Chondrocyte (in vitro differentiated cells): ENCODE measurements at regions not wholly inside any gene's neighbourhood (a gene's known extent, or its start where the extent isn't known, plus 50 kb on each side); places are given as distances from the start of the nearest gene placed in this dataset.
A peak's percentile ranks its signal among the peaks of the same experiment; 100 is the strongest.

Experiments used
- DNase-seq: peaks from one replicate; pipeline ENCODE4 v3.0.0; 2021; ENCODE audit warnings: mixed read lengths, low spot score
- H3K27ac Mint-ChIP-seq: one replicate; pipeline ENCODE4 v1.8.0; 2021; ENCODE audit warnings: mild to moderate bottlenecking, moderate library complexity, mixed read lengths; ENCODE audit not compliant: unreplicated experiment
- H3K27me3 Mint-ChIP-seq: 2 replicates; pipeline ENCODE4 v1.8.0; 2021; ENCODE audit warnings: low read depth, mixed read lengths
- H3K36me3 Mint-ChIP-seq: 2 replicates; pipeline ENCODE4 v1.8.0; 2021; ENCODE audit warnings: low read depth, mixed read lengths
- H3K4me1 Mint-ChIP-seq: 2 replicates; pipeline ENCODE4 v1.8.0; 2021; ENCODE audit warnings: low read depth, mild to moderate bottlenecking, mixed read lengths
- H3K4me3 Mint-ChIP-seq: one replicate; pipeline ENCODE4 v1.8.0; 2021; ENCODE audit warnings: mild to moderate bottlenecking, moderate library complexity, mixed read lengths; ENCODE audit not compliant: unreplicated experiment
- H3K9me3 Mint-ChIP-seq: 2 replicates; pipeline ENCODE4 v1.8.0; 2021; ENCODE audit warnings: low read depth, mixed read lengths
- CTCF ChIP-seq: fragments of 200-600 bp; sonication (generic); IDR thresholded peaks from 2 replicates; pipeline ENCODE4 v1.5.0; 2021; ENCODE audit warnings: antibody characterized with exemption, mild to moderate bottlenecking, moderate library complexity

GRCh38 chr20:63114006-63114692, 101.8 kb downstream of the YTHDF1 start:
- DNase-seq = peak; percentile 53
- Mint-ChIP-seq H3K9me3 (peaks cover 13% of the 10 kb centered on the region), H3K36me3 (peaks cover 4% of the 10 kb centered on the region), H3K4me3 (no peak overlapping the region), H3K27me3 (peaks cover 32% of the 10 kb centered on the region), H3K27ac (no peak overlapping the region), H3K4me1 (no peaks in the 10 kb centered on the region)
- no peak for TF ChIP-seq CTCF

- Mint-ChIP-seq H3K9me3 (peaks cover 17% of the 10 kb centered on the region), H3K36me3 (peaks cover 4% of the 10 kb centered on the region), H3K27ac (no peak overlapping the region), H3K4me3 (no peak overlapping the region), H3K27me3 (peaks cover 20% of the 10 kb centered on the region), H3K4me1 (no peaks in the 10 kb centered on the region)
- DNase-seq = peak; percentile 52
- no peak for TF ChIP-seq CTCF
Observed at GRCh38 chr20:63112491-63113219, 103.3 kb downstream of the YTHDF1 start.

GRCh38 chr20:63108247-63108646, 101.5 kb upstream of the BHLHE23 start:
- TF ChIP-seq CTCF = no peak
- peaks cover 5% of the 10 kb centered on the region for H3K4me1 Mint-ChIP-seq
- peaks cover 4% of the 10 kb centered on the region for H3K36me3 Mint-ChIP-seq
- H3K27me3 Mint-ChIP-seq = peaks cover 2% of the 10 kb centered on the region
- no peak overlapping the region for H3K27ac Mint-ChIP-seq
- H3K9me3 Mint-ChIP-seq = peaks cover 17% of the 10 kb centered on the region
- H3K4me3 Mint-ChIP-seq = no peak overlapping the region
- DNase-seq = peak; percentile 40

GRCh38 chr20:63107449-63108200, 100.9 kb upstream of the BHLHE23 start:
- peak; percentile 60 for DNase-seq
- H3K4me1 Mint-ChIP-seq = peaks cover 8% of the 10 kb centered on the region
- no peak overlapping the region for H3K4me3 Mint-ChIP-seq
- H3K36me3 Mint-ChIP-seq = peaks cover 4% of the 10 kb centered on the region
- peaks cover 2% of the 10 kb centered on the region for H3K27me3 Mint-ChIP-seq
- H3K9me3 Mint-ChIP-seq = peaks cover 17% of the 10 kb centered on the region
- H3K27ac Mint-ChIP-seq = no peak overlapping the region
- no peak for TF ChIP-seq CTCF

- TF ChIP-seq CTCF = no peak
- Mint-ChIP-seq H3K4me1 (peaks cover 9% of the 10 kb centered on the region), H3K27ac (no peak overlapping the region), H3K27me3 (peaks cover 2% of the 10 kb centered on the region), H3K4me3 (no peak overlapping the region), H3K36me3 (peaks cover 4% of the 10 kb centered on the region), H3K9me3 (peaks cover 14% of the 10 kb centered on the region)
- peak; percentile 61 for DNase-seq
Observed at GRCh38 chr20:63106765-63107448, 100.1 kb upstream of the BHLHE23 start.
